Small intestine (tissue), 7 donors: ENCODE measurements at regions not wholly inside any gene's neighbourhood (a gene's known extent, or its start where the extent isn't known, plus 50 kb on each side); places are given as distances from the start of the nearest gene placed in this dataset.

Experiments
- DNase-seq, 2 donors: peaks; one replicate each; pipeline versions ENCODE4 v3.0.0 to v3.0.0-alpha.2; 2013
- FAIRE-seq: peaks from 2 replicates; lab custom pipeline; 2012; peaks lifted over from hg19 to GRCh38; lab: Jason Lieb, UNC
- H3K27ac ChIP-seq, 3 donors: one replicate each; pipeline ENCODE4 v1.5.1; 2013; ENCODE audit warnings: low read length in 2 of 3, mild to moderate bottlenecking in 2 of 3, control low read depth in 1 of 3, inconsistent platforms in 1 of 3, low read depth in 1 of 3, moderate library complexity in 1 of 3
- H3K27me3 ChIP-seq, 3 donors: one replicate each; pipeline ENCODE4 v1.6.1; 2013; ENCODE audit warnings: low read length in 3 of 3, inconsistent platforms in 1 of 3; ENCODE audit not compliant: control insufficient read depth in 3 of 3, insufficient read depth in 3 of 3
- H3K36me3 ChIP-seq, 3 donors: one replicate each; pipeline ENCODE4 v1.6.1; 2013; ENCODE audit warnings: low read length in 3 of 3, inconsistent platforms in 1 of 3, low read depth in 1 of 3, mild to moderate bottlenecking in 1 of 3, moderate library complexity in 1 of 3; ENCODE audit not compliant: control insufficient read depth in 3 of 3, insufficient read depth in 2 of 3
- H3K4me1 ChIP-seq, 3 donors: one replicate each; pipeline ENCODE4 v1.6.1; 2013; ENCODE audit warnings: low read length in 2 of 3, inconsistent platforms in 1 of 3, low read depth in 1 of 3, mild to moderate bottlenecking in 1 of 3, moderate library complexity in 1 of 3; ENCODE audit not compliant: control insufficient read depth in 3 of 3, insufficient read depth in 2 of 3
- H3K4me3 ChIP-seq, 3 donors: one replicate each; pipeline ENCODE4 v1.5.1; 2013; ENCODE audit warnings: low read length in 3 of 3, control low read depth in 1 of 3, inconsistent platforms in 1 of 3, low read depth in 1 of 3, mild to moderate bottlenecking in 1 of 3, moderate library complexity in 1 of 3
- H3K9me3 ChIP-seq, 2 donors: one replicate each; pipeline ENCODE4 v1.6.1; 2013; ENCODE audit warnings: low read depth in 1 of 2, low read length in 1 of 2; ENCODE audit not compliant: control insufficient read depth in 2 of 2, insufficient read depth in 1 of 2
- WGBS, 3 donors: extraction: QIAGEN DNeasy Blood & Tissue Kit; methylation state at CpG; one replicate each; pipeline ENCODE4 v1.1.7; 2013; 5-methylcytosine and 5-hydroxymethylcytosine counted together
- donor health status: healthy with polysubstance abuse.
- donor health status: control.
- donor health status: control.
- donor health status: Bipolar disorder and iron deficiency.
- donor health status: healthy.

- DNase-seq = peak in 1 of 2 donors; percentile 2
- Histone ChIP-seq H3K36me3 (no peaks in the 10 kb centered on the region), H3K4me3 (no peak overlapping the region), H3K9me3 (no peaks in the 10 kb centered on the region), H3K27me3 (no peaks in the 10 kb centered on the region), H3K27ac (no peak overlapping the region), H3K4me1 (no peaks in the 10 kb centered on the region)
- no peak for FAIRE-seq
Measured at GRCh38 chr1:163928651-163929050, 606.9 kb downstream of the NUF2 start.

- no peak overlapping the region for H3K4me3 ChIP-seq
- no peaks in the 10 kb centered on the region for H3K36me3 ChIP-seq
- no peak for DNase-seq
- H3K27me3 ChIP-seq = no peaks in the 10 kb centered on the region
- no peak for FAIRE-seq
- 72 to 83% (median 80%) methylated on average over 3 of the region's 3 CpGs for WGBS, 3 donors
- H3K27ac ChIP-seq = no peak overlapping the region
- no peaks in the 10 kb centered on the region for H3K9me3 ChIP-seq
- no peaks in the 10 kb centered on the region for H3K4me1 ChIP-seq
Measured at GRCh38 chr1:163932901-163933300, 611.1 kb downstream of the NUF2 start.

DNA sequence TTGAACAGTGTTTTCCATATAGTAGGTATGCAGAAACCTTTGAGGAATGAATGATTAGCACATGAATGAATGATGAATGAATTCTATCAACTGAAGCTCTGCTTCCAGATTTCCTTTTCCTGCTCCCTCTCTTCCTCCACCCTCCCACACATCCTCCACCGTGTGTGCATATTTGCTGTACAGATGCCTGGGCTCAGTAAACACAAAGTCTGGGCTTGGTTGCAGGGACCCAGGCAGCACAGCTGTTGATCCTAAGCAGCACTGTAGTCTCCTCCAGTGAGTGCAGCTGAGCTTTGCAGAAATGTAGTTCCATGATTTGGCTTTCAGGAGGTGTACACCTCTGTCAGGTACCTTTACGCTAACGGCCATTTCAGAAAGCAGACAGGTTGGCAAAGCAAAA, 611.7 kb downstream of the NUF2 start:
- no peak overlapping the region for H3K27ac ChIP-seq
- no peaks in the 10 kb centered on the region for H3K4me1 ChIP-seq
- no peaks in the 10 kb centered on the region for H3K36me3 ChIP-seq
- no peaks in the 10 kb centered on the region for H3K9me3 ChIP-seq
- WGBS, 3 donors = 57 to 68% (median 57%) methylated on average over 3 of the region's 3 CpGs
- DNase-seq (no peak), FAIRE-seq (no peak)
- no peak overlapping the region for H3K4me3 ChIP-seq
- H3K27me3 ChIP-seq = no peaks in the 10 kb centered on the region

- FAIRE-seq (no peak), DNase-seq (no peak)
- 69 to 84% (median 77%) methylated on average over 3 of the region's 3 CpGs for WGBS, 3 donors
- no peaks in the 10 kb centered on the region for H3K27me3 ChIP-seq
- no peaks in the 10 kb centered on the region for H3K36me3 ChIP-seq
- no peak overlapping the region for H3K27ac ChIP-seq
- no peaks in the 10 kb centered on the region for H3K9me3 ChIP-seq
- H3K4me1 ChIP-seq = no peaks in the 10 kb centered on the region
- no peak overlapping the region for H3K4me3 ChIP-seq
Measured at GRCh38 chr1:163935738-163936374, 614.1 kb downstream of the NUF2 start.

- Histone ChIP-seq H3K27me3 (no peaks in the 10 kb centered on the region), H3K4me1 (no peaks in the 10 kb centered on the region), H3K36me3 (no peaks in the 10 kb centered on the region), H3K27ac (no peak overlapping the region), H3K4me3 (no peak overlapping the region), H3K9me3 (peaks cover 0 to 21% of the 10 kb centered on the region in 2 donors)
- WGBS, 3 donors = 92 to 93% (median 93%) methylated on average over 1 of the region's 1 CpG
- FAIRE-seq (no peak), DNase-seq (no peak)
Measured at GRCh38 chr1:163959622-163960021, 599.4 kb upstream of the PBX1 start.

DNA sequence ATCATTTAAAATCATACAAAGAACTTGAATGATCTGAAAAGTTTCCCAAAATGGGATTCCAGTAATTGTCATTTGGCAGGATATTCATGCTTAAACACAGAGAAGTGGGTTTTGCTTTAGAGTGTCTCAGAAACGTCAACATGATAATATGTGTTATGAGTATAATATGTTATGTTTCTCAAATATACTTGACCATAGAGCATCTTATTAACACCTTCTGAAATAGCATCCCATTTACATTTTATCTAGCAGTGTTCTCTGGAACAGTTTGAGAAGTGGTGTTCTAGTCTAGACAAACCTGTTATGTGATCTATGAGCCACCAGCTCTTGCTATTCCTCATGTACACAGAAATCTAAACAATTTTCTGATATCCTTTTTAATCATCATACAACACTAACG, 588.8 kb upstream of the PBX1 start:
- Histone ChIP-seq H3K27me3 (no peaks in the 10 kb centered on the region), H3K4me3 (no peak overlapping the region), H3K27ac (no peak overlapping the region), H3K4me1 (no peaks in the 10 kb centered on the region), H3K9me3 (peaks cover 0 to 2% of the 10 kb centered on the region in 2 donors), H3K36me3 (no peaks in the 10 kb centered on the region)
- 58 to 73% (median 67%) methylated on average over 2 of the region's 2 CpGs for WGBS, 3 donors
- DNase-seq (no peak), FAIRE-seq (no peak)

DNA sequence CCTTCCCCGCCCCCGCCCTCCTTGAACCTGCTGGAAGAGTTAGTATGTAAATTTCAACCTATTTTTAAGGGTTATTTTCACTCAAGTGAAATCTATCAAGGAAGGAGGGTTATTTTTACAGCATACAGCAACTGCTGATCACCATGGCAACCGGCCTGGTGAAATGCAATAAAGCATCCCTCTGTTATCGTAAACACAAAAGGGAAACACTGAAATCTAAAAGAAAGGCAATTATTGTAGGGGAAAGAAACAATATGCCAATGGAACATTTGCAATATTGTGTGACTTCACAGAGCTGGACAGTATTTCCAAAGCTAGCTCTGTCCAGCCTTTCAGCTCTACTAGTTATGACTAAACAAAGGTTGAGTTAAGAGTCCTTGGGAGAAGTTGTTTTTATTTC, 588.3 kb upstream of the PBX1 start:
- no peaks in the 10 kb centered on the region for H3K36me3 ChIP-seq
- no peak for DNase-seq
- no peak for FAIRE-seq
- 61 to 84% (median 72%) methylated on average over 4 of the region's 4 CpGs for WGBS, 3 donors
- H3K9me3 ChIP-seq = peaks cover 0 to 2% of the 10 kb centered on the region in 2 donors
- no peak overlapping the region for H3K4me3 ChIP-seq
- no peaks in the 10 kb centered on the region for H3K27me3 ChIP-seq
- no peak overlapping the region for H3K27ac ChIP-seq
- no peaks in the 10 kb centered on the region for H3K4me1 ChIP-seq

DNA sequence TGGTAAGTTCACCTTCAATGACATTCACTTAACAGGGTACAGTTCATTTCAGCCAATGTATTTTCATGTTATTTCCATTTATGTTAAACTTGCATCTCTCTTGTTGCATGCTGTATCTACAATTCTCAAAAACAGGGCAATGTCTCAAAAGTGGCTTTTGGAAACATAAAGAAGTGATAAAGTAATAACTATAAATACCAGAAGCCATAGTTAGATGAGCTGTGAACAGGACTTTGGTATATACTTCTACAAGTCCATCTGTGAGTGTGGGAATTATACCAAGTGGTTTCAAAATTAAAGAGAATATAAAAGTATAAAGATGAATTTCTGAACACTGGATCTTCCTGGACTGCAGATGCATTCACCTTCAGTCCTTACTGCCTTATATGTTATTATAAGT, 585.4 kb upstream of the PBX1 start:
- Histone ChIP-seq H3K27me3 (no peaks in the 10 kb centered on the region), H3K36me3 (no peaks in the 10 kb centered on the region), H3K9me3 (peaks cover 0 to 2% of the 10 kb centered on the region in 2 donors), H3K27ac (no peak overlapping the region), H3K4me1 (no peaks in the 10 kb centered on the region), H3K4me3 (no peak overlapping the region)
- DNase-seq (no peak), FAIRE-seq (no peak)

- Histone ChIP-seq H3K9me3 (peaks cover 0 to 2% of the 10 kb centered on the region in 2 donors), H3K36me3 (no peaks in the 10 kb centered on the region), H3K27me3 (no peaks in the 10 kb centered on the region), H3K4me1 (no peaks in the 10 kb centered on the region), H3K4me3 (no peak overlapping the region), H3K27ac (no peak overlapping the region)
- FAIRE-seq (no peak), DNase-seq (no peak)
- WGBS, 3 donors = 78 to 86% (median 84%) methylated on average over 2 of the region's 2 CpGs
Measured at GRCh38 chr1:163974120-163974519, 584.9 kb upstream of the PBX1 start.
